Fibroblast of lung (primary cell): ENCODE measurements at regions not wholly inside any gene's neighbourhood (a gene's known extent, or its start where the extent isn't known, plus 50 kb on each side); places are given as distances from the start of the nearest gene placed in this dataset.

Experiments
- DNase-seq, 2 donors: peaks; one replicate each; pipeline versions ENCODE4 v3.0.0 to v3.0.0-alpha.2; 2010; ENCODE audit warnings: low read depth in 2 of 2
- H2AFZ ChIP-seq: 2 replicates; pipeline ENCODE4 v1.5.1; 2012; ENCODE audit warnings: low read length, control low read depth, inconsistent platforms
- H3K27ac ChIP-seq: 2 replicates; pipeline ENCODE4 v1.5.1; 2011; ENCODE audit warnings: low read length, control low read depth; ENCODE audit not compliant: insufficient read depth
- H3K27me3 ChIP-seq: 2 replicates; pipeline ENCODE4 v1.5.1; 2011; ENCODE audit warnings: mild to moderate bottlenecking, low read length; ENCODE audit not compliant: control insufficient read depth, insufficient read depth
- H3K36me3 ChIP-seq: 2 replicates; pipeline ENCODE4 v1.5.1; 2011; ENCODE audit warnings: low read length; ENCODE audit not compliant: control insufficient read depth, insufficient read depth
- H3K4me1 ChIP-seq: 2 replicates; pipeline ENCODE4 v1.5.1; 2011; ENCODE audit warnings: low read length; ENCODE audit not compliant: control insufficient read depth, insufficient read depth; ENCODE audit errors: extremely low read depth
- H3K4me2 ChIP-seq: 2 replicates; pipeline ENCODE4 v1.5.1; 2011; ENCODE audit warnings: low read length, control low read depth; ENCODE audit not compliant: insufficient read depth; ENCODE audit errors: extremely low read depth
- H3K4me3 ChIP-seq, 4 experiments: fragments of 200-600 bp in 1 of 4; sonication (generic) in 1 of 4; replicated peaks in 1 of 4; 2 replicates each; pipeline ENCODE4 v1.5.1; 2011 to 2016; ENCODE audit warnings: low read length in 4 of 4, low read depth in 3 of 4, mild to moderate bottlenecking in 3 of 4, control low read depth in 2 of 4, inconsistent platforms in 1 of 4, mixed read lengths in 1 of 4; ENCODE audit not compliant: insufficient read depth in 1 of 4; ENCODE audit errors: control extremely low read depth in 1 of 4
- H3K79me2 ChIP-seq: 2 replicates; pipeline ENCODE4 v1.5.1; 2012; ENCODE audit warnings: mild to moderate bottlenecking, low read length, inconsistent platforms; ENCODE audit not compliant: control insufficient read depth, insufficient read depth
- H3K9ac ChIP-seq: 2 replicates; pipeline ENCODE4 v1.5.1; 2011; ENCODE audit warnings: mild to moderate bottlenecking, low read length, control low read depth; ENCODE audit not compliant: insufficient read depth
- H3K9me3 ChIP-seq: 2 replicates; pipeline ENCODE4 v1.5.1; 2012; ENCODE audit warnings: low read depth, low read length; ENCODE audit not compliant: control insufficient read depth, insufficient read depth
- H4K20me1 ChIP-seq: 2 replicates; pipeline ENCODE4 v1.5.1; 2011; ENCODE audit warnings: low read length; ENCODE audit not compliant: control insufficient read depth, insufficient read depth; ENCODE audit errors: extremely low read depth
- EZH2 ChIP-seq: IDR thresholded peaks from 2 replicates; pipeline ENCODE4 v1.5.1; 2012; ENCODE audit warnings: low read length, control low read depth, mild to moderate bottlenecking; ENCODE audit errors: missing control alignments
- TF ChIP-seq, protein P1 (sequence below), 2 donors: IDR thresholded peaks in 1 of 2; conservative IDR thresholded peaks in 1 of 2; 1 replicate in 1 of 2; 2 replicates in 1 of 2; pipeline ENCODE4 v1.5.1; 2011 to 2012; ENCODE audit warnings: low read length in 2 of 2, control low read depth in 1 of 2, inconsistent platforms in 1 of 2, low read depth in 1 of 2, mild to moderate bottlenecking in 1 of 2

DNA sequence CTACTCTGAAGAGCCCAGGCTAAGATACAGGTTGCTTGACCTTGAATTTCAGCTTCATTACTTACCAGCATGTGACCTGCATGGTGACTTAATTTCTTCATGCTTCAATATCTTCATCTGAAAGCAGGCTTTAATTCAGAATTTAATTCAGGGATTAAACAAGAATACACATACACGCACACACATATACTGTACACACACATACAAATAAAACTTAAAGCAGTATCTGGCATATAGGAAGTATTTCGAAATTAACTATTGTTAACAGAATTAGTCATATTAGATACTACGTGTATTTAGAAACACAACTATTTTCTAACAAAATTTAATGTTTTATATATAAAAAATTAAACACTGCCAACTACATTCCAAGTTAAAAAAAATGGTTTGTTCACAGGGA is 640.3 kb downstream of the SLC6A15 start:
- TF ChIP-seq, protein P1, sequence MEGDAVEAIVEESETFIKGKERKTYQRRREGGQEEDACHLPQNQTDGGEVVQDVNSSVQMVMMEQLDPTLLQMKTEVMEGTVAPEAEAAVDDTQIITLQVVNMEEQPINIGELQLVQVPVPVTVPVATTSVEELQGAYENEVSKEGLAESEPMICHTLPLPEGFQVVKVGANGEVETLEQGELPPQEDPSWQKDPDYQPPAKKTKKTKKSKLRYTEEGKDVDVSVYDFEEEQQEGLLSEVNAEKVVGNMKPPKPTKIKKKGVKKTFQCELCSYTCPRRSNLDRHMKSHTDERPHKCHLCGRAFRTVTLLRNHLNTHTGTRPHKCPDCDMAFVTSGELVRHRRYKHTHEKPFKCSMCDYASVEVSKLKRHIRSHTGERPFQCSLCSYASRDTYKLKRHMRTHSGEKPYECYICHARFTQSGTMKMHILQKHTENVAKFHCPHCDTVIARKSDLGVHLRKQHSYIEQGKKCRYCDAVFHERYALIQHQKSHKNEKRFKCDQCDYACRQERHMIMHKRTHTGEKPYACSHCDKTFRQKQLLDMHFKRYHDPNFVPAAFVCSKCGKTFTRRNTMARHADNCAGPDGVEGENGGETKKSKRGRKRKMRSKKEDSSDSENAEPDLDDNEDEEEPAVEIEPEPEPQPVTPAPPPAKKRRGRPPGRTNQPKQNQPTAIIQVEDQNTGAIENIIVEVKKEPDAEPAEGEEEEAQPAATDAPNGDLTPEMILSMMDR (conservative IDR thresholded peaks at IDR 0.05 in 1 of 2, IDR thresholded peaks at IDR 0.05 in 1 of 2; ENCODE audit: low read depth in 1 of 2, low read length in 2 of 2), result no peak
- TF ChIP-seq EZH2, result no peak

DNA sequence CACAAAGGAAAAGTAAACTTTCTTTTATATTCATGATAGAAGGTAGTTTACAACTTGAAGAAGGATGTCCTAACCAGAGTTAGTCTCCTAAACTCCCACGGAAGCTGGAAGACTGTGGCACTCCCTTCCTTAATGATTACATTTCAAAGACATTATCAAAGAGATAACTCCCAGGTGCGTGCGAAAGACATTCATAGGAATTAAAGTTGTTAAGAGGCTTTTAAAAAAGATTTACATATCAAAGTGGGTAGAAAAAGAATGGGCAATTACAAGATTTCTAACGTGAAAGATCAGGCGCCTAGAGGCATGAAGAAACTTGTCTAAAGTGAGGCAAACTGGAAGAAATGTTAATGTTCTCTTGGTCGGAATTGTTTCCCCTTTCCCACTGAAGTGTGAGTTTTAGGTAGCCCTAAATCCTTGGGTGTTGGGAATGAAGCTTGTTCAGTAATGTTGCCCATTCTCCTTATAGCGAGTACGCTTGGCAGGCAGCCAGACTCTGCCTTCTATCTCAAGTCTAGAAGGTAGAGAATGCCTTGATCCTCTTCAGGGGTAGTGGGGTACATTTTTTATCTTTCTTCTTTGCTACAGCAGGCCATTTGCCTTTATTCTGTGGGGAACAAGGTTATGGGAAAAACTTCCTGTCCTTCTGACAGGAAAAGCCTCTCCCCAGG is 642.0 kb downstream of the SLC6A15 start:
- Histone ChIP-seq H3K9ac (no peak overlapping the region), H3K9me3 (no peaks in the 10 kb centered on the region), H3K79me2 (no peaks in the 10 kb centered on the region), H3K4me1 (no peaks in the 10 kb centered on the region), H2AFZ (no peak overlapping the region), H3K36me3 (no peaks in the 10 kb centered on the region), H4K20me1 (no peaks in the 10 kb centered on the region), H3K4me2 (no peak overlapping the region), H3K27me3 (no peaks in the 10 kb centered on the region), H3K27ac (no peak overlapping the region), H3K4me3 (no peak overlapping the region)
- TF ChIP-seq, protein P1 (conservative IDR thresholded peaks at IDR 0.05 in 1 of 2, IDR thresholded peaks at IDR 0.05 in 1 of 2; ENCODE audit: low read depth in 1 of 2, low read length in 2 of 2), result no peak
- no peak for TF ChIP-seq EZH2
- no peak for DNase-seq

More for the DNA sequence above, 640.3 kb downstream of the SLC6A15 start:
- Histone ChIP-seq H4K20me1 (no peaks in the 10 kb centered on the region), H3K36me3 (no peaks in the 10 kb centered on the region), H2AFZ (no peak overlapping the region), H3K9me3 (no peaks in the 10 kb centered on the region), H3K79me2 (no peaks in the 10 kb centered on the region), H3K4me1 (no peaks in the 10 kb centered on the region), H3K9ac (no peak overlapping the region), H3K27ac (no peak overlapping the region), H3K27me3 (no peaks in the 10 kb centered on the region), H3K4me2 (no peak overlapping the region), H3K4me3 (no peak overlapping the region)
- DNase-seq, result no peak

DNA sequence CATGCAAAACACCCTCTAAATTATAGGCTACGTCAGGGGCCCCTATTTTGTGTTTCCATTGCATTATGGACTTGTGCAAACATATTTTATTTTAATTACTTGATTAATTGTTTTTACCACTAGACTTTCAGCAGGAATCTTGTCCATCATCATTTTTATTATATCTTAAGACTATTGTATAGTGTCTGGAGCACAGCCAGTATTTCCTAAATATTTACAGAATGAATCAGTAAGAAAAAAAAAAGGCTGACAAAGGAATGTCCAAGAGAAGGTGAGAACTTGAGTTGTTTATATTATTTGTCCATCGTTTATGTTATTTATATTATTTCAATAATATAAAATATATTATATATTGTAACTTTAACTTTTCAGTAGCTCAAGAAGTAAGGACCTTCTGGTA is 664.7 kb downstream of the SLC6A15 start:
- Histone ChIP-seq H3K4me1 (no peaks in the 10 kb centered on the region), H2AFZ (no peak overlapping the region), H3K36me3 (no peaks in the 10 kb centered on the region), H3K9me3 (no peaks in the 10 kb centered on the region), H3K4me2 (no peak overlapping the region), H3K4me3 (no peak overlapping the region), H3K27ac (no peak overlapping the region), H3K79me2 (no peaks in the 10 kb centered on the region), H4K20me1 (no peaks in the 10 kb centered on the region), H3K9ac (no peak overlapping the region), H3K27me3 (no peaks in the 10 kb centered on the region)
- TF ChIP-seq, protein P1 (conservative IDR thresholded peaks at IDR 0.05 in 1 of 2, IDR thresholded peaks at IDR 0.05 in 1 of 2; ENCODE audit: low read depth in 1 of 2, low read length in 2 of 2), result no peak
- TF ChIP-seq EZH2, result no peak
- no peak for DNase-seq
